ENCODE measurements at regions not wholly inside any gene's neighbourhood (a gene's known extent, or its start where the extent isn't known, plus 50 kb on each side); places are given as distances from the start of the nearest gene placed in this dataset.

- TF ChIP-seq REST (IDR thresholded peaks at IDR 0.05; ENCODE audit: low read depth) (no peak), TEAD4 (IDR thresholded peaks at IDR 0.05) (no peak), MAX (IDR thresholded peaks at IDR 0.05) (no peak), CEBPB (IDR thresholded peaks at IDR 0.05) (no peak), EP300 (IDR thresholded peaks at IDR 0.05; ENCODE audit: borderline replicate concordance) (no peak), TAF1 (IDR thresholded peaks at IDR 0.05; ENCODE audit: low read depth) (no peak), YY1 (IDR thresholded peaks at IDR 0.05; ENCODE audit: low read depth) (no peak)
These were observed 277.4 kb upstream of the SOX5 start for GRCh38 chr12:24226745-24227350.

All from Ishikawa (cell line).